ENCODE measurements at regions not wholly inside any gene's neighbourhood (a gene's known extent, or its start where the extent isn't known, plus 50 kb on each side); places are given as distances from the start of the nearest gene placed in this dataset.

DNA sequence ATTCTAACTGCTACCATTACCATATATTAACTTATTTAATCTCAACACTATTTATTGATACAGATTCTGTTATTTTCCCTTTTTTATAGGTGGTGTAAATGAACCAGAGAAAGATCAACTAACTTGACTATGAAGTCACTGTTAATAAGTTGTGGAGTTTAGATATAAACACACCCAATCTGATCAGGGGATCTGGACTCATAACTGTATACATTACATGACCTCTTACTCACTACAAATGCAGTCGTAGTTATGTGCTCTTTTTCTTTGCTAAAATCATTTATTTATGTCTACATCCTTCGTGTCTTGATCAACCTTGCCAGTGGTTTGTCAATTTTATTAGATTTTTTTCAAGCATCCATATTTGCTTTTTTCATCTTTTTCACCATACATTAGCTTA lies 614.8 kb upstream of the FAM241A start:
- DNase-seq = no peak

DNA sequence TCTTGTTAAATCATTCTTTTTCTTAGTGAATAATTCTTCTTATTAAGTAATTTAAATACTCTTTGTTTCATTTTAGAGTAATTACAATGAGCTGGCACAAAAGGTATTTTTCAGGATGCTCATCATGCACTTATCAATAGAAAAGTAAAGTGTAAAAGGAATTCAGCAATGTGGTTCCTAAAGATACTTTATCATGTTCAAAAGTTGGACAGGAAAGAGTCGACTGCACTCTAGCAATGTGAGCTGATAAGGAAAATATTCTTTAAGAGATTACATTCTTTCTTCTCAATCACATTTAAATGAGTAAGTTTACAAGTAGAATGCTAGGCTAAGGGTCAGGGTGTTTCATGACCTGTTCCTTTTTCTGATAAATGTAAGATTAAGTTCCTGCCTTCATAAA lies 609.5 kb upstream of the FAM241A start:
- DNase-seq = no peak

DNA sequence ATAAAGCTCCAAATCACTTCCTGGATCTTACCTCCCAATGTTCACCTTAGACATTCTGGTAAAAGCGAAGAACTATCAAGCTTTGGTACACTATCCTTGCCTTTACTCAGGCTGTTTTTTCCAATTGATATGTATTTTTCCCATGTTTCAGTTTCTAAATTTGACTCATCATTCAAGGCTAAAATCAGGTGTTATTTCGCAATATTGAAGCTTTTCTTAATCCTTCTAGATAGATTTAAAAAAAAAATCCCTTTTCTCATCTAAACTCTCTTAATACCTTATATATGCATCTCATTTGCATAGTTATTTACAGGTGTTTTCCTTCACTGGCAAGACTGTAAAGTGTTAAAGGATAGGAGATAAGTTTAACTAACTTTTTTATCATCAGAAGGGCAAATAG lies 608.1 kb upstream of the FAM241A start:
- DNase-seq = no peak

DNA sequence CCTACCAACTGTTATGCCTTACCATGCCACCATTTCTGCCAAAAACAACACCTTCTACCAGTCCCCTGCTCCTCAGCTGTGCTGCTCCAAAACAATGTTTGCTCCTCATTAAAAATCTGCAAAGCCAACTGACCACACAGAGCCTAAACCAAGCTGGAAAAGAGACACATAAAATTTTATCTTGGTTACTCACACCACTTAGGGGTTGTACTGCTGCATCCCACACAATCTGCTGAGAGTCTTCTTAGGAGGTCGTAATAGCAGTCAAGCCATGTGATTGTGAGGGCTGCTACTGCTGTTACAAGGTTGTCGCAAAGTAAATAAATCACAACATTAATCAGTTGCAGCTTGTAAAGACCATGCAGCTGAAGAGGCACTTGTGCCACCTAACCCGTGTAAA lies 607.4 kb upstream of the FAM241A start:
- DNase-seq = no peak

DNA sequence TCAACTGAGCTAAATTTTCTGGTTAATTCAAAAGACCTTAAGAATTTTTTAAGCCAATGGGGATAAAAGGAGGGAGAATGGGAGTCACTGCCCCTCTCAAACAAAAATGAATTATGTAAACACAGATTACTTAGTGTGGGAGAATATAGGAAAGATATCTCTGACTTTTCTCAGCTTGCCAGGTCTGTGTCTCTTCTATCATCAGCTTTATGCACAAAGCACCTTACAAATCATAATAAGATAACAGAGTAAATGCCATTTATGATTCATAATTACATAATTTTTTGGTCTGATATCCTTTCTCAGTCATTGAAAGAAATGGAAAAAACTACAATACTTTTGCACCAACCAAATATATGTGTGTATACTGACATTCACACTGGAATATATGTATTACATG lies 604.6 kb upstream of the FAM241A start:
- no peak for DNase-seq

DNA sequence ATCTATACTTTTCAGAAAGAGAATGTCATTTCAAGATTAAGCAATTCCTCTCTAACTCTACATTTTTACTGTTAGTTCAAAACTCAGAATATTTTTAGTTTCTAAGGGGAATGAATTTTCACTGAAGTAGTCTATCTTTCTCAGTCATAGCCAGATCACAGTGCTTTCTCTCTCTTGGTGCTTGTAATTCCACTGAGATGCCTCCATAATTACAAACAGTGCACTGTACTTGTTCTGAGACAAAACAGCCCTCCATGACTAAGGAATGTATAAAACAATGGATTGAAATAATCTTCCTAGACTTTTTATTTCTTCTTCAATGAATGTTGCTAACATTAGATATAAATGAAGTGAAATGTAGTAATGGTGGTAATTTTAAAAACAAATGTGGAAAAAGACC lies 603.2 kb upstream of the FAM241A start:
- no peak for DNase-seq

DNA sequence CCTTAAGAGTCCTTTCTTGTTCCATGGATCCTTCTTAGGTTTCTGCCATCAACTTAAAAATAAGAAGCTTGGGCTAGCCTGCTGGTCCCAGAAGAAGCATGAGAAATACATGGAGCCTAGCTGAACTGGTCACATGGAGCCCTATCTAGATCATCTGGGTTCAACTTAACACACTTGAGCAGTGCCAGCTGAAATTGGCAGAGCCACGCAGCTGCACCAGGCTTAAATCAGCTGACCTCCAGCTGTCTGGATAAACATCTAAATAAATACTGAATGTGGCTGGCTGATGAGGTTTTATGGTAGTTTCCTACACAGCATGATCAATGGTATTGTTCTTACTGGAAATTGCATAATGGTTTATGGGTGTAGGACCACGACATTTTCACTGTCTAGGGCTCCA lies 598.4 kb upstream of the FAM241A start:
- no peak for DNase-seq

DNA sequence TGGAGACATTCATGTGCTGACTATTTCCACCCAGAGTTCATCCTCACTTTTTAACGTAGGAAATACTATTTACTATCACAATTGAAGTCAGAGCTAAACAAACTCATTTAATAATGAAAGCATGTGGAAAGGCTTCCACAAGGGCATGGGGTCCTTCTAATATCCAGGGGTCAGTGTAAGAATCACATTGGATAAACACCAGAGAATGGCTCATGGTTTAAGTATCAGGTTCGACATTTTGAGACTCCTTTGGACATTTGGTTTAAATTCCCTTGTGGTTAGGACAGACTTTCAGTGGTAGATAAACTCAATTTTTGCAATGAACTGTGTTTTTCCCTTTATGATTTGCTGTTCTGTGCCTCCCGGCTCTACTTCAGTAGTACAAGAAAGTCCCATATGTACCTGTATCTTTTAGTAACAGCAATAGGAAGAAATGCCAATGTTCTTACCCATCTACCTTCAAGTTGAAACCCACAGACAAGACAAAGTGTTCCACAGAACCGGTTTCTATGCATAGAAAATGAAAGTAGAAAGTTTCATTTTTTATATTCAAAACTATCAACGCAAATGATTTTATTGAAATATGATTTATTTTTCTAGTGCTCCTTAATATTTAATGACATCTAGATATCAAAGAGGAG lies 589.0 kb upstream of the FAM241A start:
- no peak for DNase-seq

DNA sequence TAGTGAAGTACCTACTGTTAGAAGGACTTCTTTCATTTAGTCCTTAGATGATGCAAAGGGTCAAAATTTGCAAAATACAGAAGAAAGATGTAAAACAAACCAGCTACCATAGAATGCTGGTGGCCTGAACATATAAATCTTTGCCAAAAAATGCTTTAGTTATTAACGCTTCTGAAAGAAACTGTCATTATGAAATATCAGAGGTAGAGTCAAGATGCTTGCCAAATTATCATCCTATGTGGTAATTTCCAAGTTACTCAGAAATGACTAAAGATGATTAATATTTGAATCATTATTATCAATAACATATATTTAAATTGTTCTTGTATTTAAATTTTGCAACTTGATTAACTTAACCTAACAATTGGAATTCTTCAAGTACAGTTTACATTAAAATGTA lies 588.4 kb upstream of the FAM241A start:
- no peak for DNase-seq

DNA sequence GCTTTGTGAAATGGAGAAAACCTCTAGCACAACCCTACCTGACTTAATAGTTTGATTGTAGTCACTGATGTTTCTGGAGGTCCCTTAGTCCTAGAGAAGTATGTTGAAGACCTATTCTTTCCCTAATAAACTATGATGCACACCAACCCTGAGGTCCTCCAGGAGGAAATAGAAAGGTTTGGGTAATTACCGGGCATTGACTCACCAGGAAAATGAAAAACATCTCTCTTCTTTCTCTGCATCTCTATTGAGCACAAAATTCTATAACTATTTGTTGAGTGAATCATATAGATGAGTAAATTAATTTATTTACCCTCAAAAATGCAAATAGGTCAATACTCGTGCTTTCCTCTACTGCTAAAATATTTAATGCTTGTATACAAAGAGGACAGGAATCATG lies 582.4 kb upstream of the FAM241A start:
- no peak for DNase-seq

DNA sequence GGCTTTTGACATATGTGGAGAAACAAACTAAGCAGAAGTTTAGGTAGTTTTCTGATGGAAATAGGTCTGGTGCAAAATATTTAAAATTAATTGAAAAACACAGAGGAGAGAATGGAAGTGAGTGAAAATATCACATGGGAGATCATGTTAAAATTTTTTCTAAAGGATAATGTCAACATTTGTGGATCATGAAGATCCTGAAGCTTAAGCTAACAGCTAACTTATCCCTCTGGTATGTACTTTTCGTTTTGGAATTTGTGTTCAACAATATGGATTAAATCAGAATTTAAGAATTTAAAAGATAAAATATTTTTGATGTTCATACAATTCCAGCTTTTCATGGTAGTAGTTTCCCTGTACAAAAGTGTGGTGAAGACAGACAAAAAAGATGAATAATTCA lies 572.8 kb upstream of the FAM241A start:
- DNase-seq = no peak

DNA sequence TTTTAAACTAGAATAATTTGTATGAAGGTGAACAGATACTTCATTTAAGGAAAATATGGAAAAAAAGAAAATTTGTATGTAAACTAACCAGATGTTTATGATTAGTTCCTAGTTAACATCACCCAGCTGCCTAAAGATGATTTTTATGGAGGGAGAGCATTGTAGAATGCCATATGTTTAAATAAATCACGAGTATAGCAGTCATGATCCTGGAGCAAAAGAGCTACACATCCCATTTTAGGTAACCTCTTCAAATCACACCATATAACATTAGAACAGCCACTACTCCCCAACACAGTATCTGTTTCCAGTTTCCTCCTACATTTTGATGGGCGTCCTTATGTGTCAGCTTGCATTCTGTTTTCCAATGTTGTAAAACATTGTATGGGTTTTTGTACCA lies 571.9 kb upstream of the FAM241A start:
- DNase-seq = no peak

DNA sequence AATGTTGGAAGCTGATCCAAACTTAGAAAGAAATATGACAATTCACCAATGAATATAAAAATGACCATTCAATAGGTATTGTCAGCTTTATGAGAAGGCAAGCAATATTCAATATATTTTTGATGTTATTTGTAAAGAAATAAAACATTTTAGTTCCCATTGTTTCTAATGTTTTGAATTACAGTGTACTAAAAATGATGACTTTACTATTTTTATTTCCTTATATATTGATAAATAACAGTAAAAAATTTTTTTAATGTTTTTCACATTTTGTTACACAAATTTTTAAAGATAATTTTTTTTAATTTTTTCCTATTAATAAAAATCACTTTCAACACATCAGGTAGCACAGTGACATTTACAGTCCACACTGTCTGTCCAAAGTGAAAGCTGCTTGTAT lies 565.5 kb upstream of the FAM241A start:
- DNase-seq = no peak

DNA sequence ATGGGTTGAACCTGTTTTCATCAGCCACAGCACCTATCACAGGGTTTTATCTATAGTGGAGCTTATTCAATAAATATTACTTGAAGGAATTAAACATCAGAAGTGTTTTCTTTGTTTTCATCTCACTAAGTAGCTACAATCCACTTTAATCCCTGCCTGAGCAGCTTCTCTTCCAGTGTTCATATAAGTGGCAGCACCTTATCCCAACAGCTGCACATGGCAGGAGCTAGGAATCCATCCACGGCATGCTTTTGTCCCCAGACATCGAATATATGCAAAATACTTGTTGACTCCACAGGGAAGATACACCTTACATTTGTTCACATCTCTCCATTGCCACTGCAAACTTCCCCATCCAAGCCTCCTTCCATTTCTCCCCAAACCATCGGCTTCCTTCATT lies 549.8 kb upstream of the FAM241A start:
- no peak for DNase-seq

DNA sequence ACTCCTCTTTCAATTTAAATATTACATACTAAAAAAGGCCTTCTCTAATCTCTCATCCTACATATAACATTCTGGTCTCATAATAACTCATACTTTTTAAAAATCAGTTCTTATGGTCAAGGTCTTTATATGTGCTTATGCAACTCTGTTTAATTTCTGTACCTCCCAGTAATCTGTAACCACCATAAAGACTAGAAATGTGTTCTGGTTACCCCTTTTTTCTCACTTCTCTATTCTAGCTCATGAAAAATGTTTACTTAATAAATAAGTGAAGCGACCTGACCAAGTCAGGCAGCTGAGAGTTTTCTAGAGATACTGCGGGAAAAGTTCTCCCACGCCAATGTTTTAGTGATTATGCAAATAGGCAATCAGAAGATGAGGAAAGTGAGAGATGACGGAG lies 548.8 kb upstream of the FAM241A start:
- no peak for DNase-seq

DNA sequence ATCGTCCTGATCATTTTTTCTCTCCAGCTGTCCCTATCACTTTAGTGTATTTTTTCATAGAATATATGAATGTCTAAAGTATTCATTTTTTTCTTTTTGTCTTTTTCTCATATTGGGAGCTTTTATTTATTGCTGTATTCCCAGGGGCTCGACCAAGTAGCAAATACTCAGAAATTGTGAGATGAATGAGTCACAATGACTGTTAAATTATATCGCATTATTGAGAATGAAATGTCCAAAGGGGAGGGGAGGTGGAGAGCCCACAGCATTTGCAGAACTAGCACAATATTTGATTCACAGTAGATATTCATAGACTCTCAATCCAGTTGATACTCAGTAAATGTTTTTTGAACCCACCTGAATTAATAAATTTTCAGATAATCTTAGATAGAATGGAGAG lies 543.6 kb upstream of the FAM241A start:
- DNase-seq = no peak

DNA sequence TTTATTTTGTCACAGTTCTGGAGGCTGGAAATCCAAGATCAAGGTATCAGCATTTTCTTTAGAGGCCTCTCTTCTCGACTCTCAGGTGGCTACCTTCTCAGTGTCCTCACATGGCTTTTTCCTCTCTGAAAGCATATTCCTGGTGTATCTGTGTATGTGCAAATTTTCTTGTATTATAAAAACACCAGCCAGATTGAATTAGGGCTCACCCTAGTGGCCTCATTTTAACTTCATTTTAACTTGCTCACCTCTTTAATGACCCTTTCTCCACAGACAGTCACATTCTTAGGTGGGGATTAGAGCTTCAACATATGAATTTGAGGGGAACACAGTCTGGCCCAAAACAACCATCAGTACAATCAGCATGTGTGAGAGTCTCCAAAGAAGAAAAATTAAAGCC lies 542.4 kb upstream of the FAM241A start:
- no peak for DNase-seq

DNA sequence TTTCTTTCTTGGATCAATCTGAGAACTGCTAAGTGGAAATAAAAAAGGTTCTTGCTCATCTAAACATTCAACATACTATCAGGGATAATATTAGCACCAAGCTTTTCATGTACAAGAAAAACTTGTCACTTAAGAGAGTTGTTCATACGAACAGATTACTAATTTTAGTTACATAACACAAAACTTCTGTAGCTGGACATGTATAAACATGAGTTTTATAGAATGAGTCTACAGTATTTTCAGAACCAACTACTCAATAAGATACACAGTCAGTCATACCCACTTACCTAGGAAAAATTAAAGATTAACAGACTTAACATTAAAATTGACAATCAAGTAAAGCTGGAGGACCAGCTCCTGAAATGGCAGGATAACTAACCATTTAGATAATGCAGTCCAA lies 540.1 kb upstream of the FAM241A start:
- DNase-seq = no peak

DNA sequence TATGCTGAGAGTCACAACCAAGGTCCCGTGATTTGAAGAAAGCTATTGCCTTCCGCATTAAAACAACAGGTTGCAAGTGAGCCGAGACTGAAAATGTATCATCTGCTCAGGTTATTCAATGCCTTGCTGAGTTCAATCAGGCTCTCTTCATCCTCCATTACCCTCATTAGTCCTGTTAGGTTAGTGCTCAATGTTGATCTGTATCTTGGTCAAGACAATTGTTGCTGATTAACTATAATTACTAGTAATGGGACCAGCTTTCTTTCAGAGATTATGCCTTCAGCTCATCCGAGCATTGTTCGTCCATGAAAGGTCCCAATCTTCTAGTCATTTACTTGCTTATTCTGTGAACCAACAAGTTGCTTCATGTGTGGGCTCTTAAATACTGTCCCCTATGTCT lies 534.6 kb upstream of the FAM241A start:
- no peak for DNase-seq

DNA sequence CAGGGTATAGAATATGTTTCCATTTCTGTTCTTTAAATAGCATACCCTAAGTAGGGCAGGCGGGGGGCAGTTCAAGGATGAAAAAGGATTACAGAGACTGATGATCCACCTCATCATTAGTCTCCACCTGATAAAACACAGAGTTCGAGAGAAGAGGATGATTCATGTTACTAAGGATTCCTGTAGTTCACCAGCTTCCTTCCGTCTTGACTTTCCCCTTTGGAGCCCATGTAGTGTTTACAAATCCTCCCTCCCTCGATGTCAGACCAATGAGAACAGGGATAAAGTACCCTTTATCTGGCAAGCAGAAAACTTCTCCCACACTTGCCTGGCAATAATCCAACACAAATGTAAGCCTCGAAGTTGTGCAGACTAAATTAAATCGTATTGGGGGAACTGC lies 526.3 kb upstream of the FAM241A start:
- no peak for DNase-seq

DNA sequence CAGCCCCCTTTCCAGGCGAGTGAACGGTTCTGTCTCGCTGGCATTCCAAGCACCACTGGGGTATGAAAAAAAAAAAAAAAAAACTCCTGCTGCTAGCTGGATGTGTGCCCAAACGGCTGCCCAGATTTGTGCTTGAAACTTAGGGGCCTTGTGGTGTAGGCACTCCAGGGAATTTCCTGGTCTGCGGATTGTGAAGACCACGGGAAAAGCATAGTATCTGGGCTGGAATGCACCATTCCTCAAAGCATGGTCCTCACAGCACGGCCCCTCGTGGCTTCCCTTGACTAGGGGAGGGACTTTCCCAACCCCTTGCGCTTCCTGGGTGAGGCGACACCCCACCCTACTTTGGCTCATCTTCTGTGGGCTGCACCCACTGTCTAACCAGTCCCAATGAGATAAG lies 516.8 kb upstream of the FAM241A start:
- no peak for DNase-seq

DNA sequence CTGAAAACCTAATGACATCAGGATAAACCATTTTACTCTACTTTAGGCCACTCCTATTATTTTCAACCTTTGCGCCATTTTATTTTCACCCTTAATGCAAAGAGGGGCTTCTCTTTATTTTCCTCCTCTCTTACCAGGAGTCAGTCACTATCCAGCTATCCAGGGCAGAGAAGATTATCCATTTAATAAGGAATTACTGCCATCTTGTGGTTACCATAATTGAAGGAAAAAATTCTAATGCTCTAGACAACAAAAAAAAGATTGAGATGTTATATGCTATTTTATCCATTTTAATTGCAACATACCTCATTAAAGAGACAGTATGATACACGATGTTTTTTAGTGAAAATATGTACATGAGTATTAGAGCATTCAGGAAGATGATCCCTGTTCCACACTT lies 514.5 kb upstream of the FAM241A start:
- DNase-seq = no peak

DNA sequence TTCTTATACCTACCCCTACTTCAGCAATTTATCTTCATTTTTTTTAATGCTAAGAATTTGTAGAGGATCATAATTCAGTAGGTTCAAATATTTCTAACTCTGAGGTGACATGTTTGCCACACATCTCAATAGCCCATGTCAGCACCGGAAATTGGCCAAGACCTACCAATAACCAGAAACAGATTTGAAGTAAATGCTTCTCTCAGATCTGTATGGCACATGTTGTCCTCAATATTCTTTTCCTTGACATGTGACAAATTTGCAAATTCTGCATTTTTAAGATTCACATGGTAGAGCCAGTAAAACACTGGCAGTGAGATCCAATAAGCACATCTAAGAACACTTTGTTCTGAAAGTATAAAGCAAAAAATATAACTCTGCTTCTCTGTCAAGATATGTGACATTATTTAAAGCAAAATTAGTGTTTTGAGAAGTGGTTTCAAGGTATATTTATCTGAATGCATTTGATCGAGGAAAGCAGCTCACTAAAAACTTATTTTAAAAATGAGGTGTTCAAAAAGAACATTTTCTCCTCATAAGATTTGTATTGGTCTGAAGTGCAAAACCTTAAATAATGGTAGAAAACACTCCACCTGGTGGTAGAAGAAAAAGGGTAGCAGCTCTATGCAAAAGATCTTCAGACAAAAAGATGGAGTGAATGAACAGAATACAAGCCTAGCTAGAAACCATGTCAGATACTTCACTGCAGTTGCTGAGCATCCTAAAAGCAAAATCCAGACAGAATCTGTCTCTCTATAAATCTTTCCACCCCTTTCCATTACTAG lies 513.8 kb upstream of the FAM241A start:
- no peak for DNase-seq

DNA sequence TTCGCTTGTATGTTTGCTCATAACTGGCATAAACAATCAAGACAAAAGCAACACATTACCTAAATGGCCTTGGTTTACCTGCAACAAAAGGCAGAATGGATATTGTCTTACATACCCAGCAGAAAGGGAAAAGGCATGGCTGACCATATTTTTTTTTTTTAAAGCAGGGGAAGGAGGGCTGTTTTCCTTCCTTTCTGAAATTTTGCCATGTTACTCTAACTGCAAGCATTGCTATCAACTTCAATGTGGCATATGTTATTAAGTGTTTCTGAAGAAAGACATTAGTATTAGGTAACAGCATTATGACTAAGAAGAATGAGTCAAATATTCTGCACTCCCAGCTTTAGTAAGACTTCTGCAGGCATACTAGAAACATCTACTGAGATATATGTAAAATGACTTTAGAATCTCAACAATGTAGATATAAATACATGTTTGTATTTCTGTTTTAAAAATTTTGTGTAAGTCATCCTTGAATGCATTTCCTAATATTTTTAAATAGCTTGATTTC lies 512.6 kb upstream of the FAM241A start:
- no peak for DNase-seq

Data from CD4-positive, alpha-beta T cell treated with Interleukin-17A for 4 hours (primary cell).